ENCODE measurements at regions not wholly inside any gene's neighbourhood (a gene's known extent, or its start where the extent isn't known, plus 50 kb on each side); places are given as distances from the start of the nearest gene placed in this dataset.

DNA sequence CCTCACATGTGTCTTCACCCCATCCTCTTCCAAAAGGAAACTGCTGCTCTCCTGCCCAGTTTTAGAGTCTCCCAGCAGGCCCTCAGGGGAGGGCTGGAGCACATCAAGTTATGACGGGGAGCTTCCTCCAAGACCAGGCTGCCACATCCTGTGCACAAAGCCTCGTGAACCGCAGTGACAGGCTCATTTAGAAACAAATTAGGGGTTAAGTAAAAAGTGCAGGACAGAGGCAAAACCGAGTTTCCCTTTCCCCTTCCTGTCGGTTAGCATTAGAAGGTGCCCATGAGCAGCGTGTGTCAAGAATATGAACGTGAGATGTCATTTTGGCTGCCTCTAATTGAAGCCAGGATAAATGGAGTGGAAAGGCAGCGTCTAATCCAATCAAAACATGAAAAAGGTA lies 199.7 kb downstream of the ARRDC4 start:
- peak; percentile 84 to 90 (median 90) for DNase-seq
- Mint-ChIP-seq H3K4me3 (peak overlapping the region; percentile 56 to 88 (median 80)), H3K4me1 (peaks cover 30 to 35% of the 10 kb centered on the region in 2 donors)

GRCh38 chr15:98163319-98164045 lies 203.0 kb downstream of the ARRDC4 start:
- Mint-ChIP-seq H3K4me1 (peaks cover 30 to 33% of the 10 kb centered on the region in 2 donors), H3K27ac (no peak overlapping the region), H3K36me3 (no peaks in the 10 kb centered on the region), H3K9me3 (no peaks in the 10 kb centered on the region), H3K4me3 (no peak overlapping the region), H3K27me3 (ENCODE audit: low read depth in 3 of 3) (peaks cover 6 to 27% (median 15%) of the 10 kb centered on the region in 3 donors)
- no peak for DNase-seq

More for the DNA sequence above, 199.7 kb downstream of the ARRDC4 start:
- Mint-ChIP-seq H3K27me3 (ENCODE audit: low read depth in 3 of 3) (peaks cover 8 to 13% (median 12%) of the 10 kb centered on the region in 3 donors), H3K9me3 (no peaks in the 10 kb centered on the region), H3K36me3 (peaks cover 0 to 2% (median 0%) of the 10 kb centered on the region in 3 donors), H3K27ac (peak overlapping the region; percentile 79 to 97 (median 89))

DNA sequence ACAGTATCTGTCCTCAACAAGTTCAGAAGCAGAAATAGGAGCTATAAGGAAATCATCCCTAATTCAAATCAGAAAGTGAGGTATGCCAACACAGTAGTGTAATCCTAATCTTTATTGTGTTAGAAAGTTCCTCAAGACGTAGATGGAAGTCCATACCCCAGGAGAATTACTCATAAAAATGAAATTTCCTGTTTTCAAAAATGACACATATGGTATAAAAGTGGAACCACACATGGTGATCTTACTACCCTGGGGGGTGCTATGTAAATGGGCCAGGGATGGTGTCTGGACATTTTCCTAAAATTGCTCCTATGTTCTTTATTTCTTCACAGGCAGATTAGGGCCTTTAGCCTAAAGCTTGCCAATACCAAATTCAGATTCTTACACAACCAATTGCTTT lies 204.1 kb downstream of the ARRDC4 start:
- Mint-ChIP-seq H3K27me3 (ENCODE audit: low read depth in 3 of 3) (peaks cover 10 to 29% (median 23%) of the 10 kb centered on the region in 3 donors), H3K4me1 (peaks cover 30% of the 10 kb centered on the region in 2 donors), H3K27ac (peak overlapping the region in 2 of 6 donors; percentile 2 to 25), H3K36me3 (no peaks in the 10 kb centered on the region), H3K9me3 (peaks cover 0 to 2% (median 0%) of the 10 kb centered on the region in 6 donors), H3K4me3 (no peak overlapping the region)
- no peak for DNase-seq

DNA sequence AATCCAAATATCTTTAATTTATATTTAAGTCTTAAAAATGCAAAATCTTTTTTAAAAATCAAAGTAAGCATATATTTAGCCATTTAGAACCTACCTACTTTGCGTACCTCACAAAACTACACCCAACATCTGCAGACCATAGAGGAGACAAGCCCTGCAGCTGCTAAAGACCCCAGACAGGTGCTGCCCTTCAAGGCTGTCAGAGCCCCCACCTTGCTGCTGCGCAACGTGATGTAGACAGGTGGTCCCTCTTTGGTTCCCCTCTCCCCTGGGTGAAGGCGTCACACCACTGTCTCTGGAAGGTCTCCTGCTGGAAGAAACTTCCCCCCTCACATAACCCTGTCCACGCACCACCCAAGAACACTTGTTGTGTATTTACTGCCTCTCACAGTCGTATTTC lies 204.5 kb downstream of the ARRDC4 start:
- Mint-ChIP-seq H3K4me3 (no peak overlapping the region), H3K9me3 (peaks cover 0 to 2% (median 0%) of the 10 kb centered on the region in 6 donors), H3K36me3 (no peaks in the 10 kb centered on the region), H3K4me1 (peaks cover 30% of the 10 kb centered on the region in 2 donors), H3K27ac (peak overlapping the region in 2 of 6 donors; percentile 31 to 55), H3K27me3 (ENCODE audit: low read depth in 3 of 3) (peaks cover 10 to 31% (median 25%) of the 10 kb centered on the region in 3 donors)
- no peak for DNase-seq

- Mint-ChIP-seq H3K9me3 (peaks cover 0 to 2% (median 0%) of the 10 kb centered on the region in 6 donors), H3K27ac (peak overlapping the region in 4 of 6 donors; percentile 5 to 89 (median 70)), H3K4me1 (peaks cover 14 to 15% of the 10 kb centered on the region in 2 donors), H3K36me3 (no peaks in the 10 kb centered on the region), H3K4me3 (no peak overlapping the region), H3K27me3 (ENCODE audit: low read depth in 3 of 3) (peaks cover 12 to 31% (median 26%) of the 10 kb centered on the region in 3 donors)
- no peak for DNase-seq
Observed at GRCh38 chr15:98167722-98168268, 207.3 kb downstream of the ARRDC4 start.

DNA sequence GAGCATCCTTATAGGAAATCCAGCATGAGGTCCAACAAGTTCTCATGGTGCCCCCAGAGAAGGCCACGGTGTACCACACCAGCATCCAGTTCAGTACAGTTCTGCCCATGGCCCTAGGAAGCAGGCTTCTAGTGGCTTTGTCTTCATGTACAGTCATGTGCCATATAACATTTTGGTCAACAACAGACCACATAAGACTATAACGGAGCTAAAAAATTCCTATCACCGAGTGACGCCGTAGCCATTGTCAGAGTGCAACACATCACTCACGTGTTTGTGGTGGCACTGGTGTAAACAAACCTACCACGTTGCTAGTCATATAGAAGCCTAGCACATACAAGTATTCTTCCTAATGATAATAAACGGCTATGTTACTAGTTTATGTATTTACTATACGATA lies 209.0 kb downstream of the ARRDC4 start:
- Mint-ChIP-seq H3K27ac (peak overlapping the region in 5 of 6 donors; percentile 80 to 89 (median 87)), H3K9me3 (peaks cover 0 to 2% (median 0%) of the 10 kb centered on the region in 6 donors), H3K27me3 (ENCODE audit: low read depth in 3 of 3) (peaks cover 15 to 31% (median 26%) of the 10 kb centered on the region in 3 donors), H3K36me3 (no peaks in the 10 kb centered on the region), H3K4me3 (peak overlapping the region in 4 of 5 donors; percentile 10 to 61 (median 18)), H3K4me1 (peaks cover 14 to 15% of the 10 kb centered on the region in 2 donors)
- peak; percentile 81 to 89 (median 86) for DNase-seq

DNA sequence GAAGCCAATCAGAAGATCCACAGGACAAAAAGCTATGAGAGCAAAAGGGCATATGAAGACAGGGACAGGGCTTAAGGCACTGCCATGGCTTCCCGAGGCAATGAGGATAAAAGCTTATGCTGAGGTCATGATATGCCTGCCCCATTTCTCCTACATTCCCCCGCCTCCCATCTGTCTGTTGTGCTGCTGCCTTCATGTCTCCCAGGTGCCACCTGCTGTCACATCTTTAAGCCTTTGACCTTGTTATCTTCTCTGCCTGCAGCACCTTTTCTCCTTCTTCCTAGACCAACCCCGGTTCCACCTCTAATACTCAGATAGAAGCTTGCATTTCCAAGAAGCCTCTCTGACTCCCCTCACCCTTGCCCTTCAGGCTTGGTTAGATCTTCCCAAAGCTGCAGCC lies 213.8 kb downstream of the ARRDC4 start:
- Mint-ChIP-seq H3K27me3 (ENCODE audit: low read depth in 3 of 3) (peaks cover 10 to 21% (median 18%) of the 10 kb centered on the region in 3 donors), H3K4me1 (peaks cover 10 to 16% of the 10 kb centered on the region in 2 donors), H3K36me3 (no peaks in the 10 kb centered on the region), H3K9me3 (no peaks in the 10 kb centered on the region), H3K4me3 (no peak overlapping the region), H3K27ac (peak overlapping the region in 2 of 6 donors; percentile 9 to 21)
- peak in 1 of 3 donors; percentile 9 for DNase-seq

DNA sequence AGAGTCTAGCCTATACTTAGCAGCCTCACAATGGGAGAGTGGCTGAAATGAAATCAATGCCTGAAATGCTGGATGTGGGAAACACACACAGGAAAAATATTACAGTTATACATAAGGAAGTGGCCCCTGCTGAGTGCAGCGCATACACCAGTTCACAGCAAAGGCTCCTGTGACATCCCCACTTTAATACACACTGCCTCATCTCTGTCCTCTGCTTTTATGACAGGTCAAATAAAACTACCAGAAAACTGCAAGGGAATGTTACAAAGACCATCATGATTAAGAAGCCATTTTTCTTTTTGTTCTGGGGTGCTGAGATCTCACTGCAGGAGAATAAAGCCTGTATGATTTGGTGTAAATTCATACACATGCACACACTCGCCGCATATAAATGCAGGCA lies 214.3 kb downstream of the ARRDC4 start:
- no peaks in the 10 kb centered on the region for H3K9me3 Mint-ChIP-seq
- H3K4me3 Mint-ChIP-seq, result no peak overlapping the region

GRCh38 chr15:98177966-98178592 lies 217.6 kb downstream of the ARRDC4 start:
- peak; percentile 65 to 71 (median 68) for DNase-seq
- H3K36me3 Mint-ChIP-seq, result no peaks in the 10 kb centered on the region
- no peaks in the 10 kb centered on the region for H3K9me3 Mint-ChIP-seq
- peaks cover 2 to 6% of the 10 kb centered on the region in 2 donors for H3K4me1 Mint-ChIP-seq
- H3K4me3 Mint-ChIP-seq, result no peak overlapping the region
- peak overlapping the region in 1 of 6 donors; percentile 88 for H3K27ac Mint-ChIP-seq
- peaks cover 4 to 13% (median 9%) of the 10 kb centered on the region in 3 donors for H3K27me3 Mint-ChIP-seq (ENCODE audit: low read depth in 3 of 3)

More for the DNA sequence above, 214.3 kb downstream of the ARRDC4 start:
- peaks cover 10 to 16% (median 15%) of the 10 kb centered on the region in 3 donors for H3K27me3 Mint-ChIP-seq (ENCODE audit: low read depth in 3 of 3)
- no peak for DNase-seq
- peaks cover 4 to 10% of the 10 kb centered on the region in 2 donors for H3K4me1 Mint-ChIP-seq
- H3K27ac Mint-ChIP-seq, result peak overlapping the region in 1 of 6 donors; percentile 9
- no peaks in the 10 kb centered on the region for H3K36me3 Mint-ChIP-seq

DNA sequence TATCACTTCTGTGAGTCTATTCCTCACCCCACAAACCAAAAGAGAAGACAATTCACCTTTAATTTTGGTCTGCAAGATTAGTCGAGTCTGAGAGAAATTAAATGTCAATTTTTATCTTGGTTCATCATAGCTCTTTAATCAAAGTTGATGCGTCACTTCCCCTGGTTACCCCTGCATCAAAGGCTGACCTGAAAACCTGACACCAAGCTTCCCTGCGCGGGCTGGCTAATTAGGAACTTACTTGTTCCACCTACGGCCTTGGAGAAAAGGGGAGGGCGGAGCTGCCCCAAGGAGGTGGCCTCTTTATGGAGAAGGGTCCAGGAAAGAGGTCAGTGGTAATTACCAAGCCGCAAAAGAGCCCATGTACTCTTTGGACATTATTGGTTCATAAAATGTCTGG lies 218.4 kb downstream of the ARRDC4 start:
- no peaks in the 10 kb centered on the region for H3K36me3 Mint-ChIP-seq
- no peak for DNase-seq
- no peak overlapping the region for H3K27ac Mint-ChIP-seq
- peaks cover 2 to 6% of the 10 kb centered on the region in 2 donors for H3K4me1 Mint-ChIP-seq
- no peaks in the 10 kb centered on the region for H3K9me3 Mint-ChIP-seq
- peaks cover 4 to 14% (median 9%) of the 10 kb centered on the region in 3 donors for H3K27me3 Mint-ChIP-seq (ENCODE audit: low read depth in 3 of 3)
- H3K4me3 Mint-ChIP-seq, result no peak overlapping the region

DNA sequence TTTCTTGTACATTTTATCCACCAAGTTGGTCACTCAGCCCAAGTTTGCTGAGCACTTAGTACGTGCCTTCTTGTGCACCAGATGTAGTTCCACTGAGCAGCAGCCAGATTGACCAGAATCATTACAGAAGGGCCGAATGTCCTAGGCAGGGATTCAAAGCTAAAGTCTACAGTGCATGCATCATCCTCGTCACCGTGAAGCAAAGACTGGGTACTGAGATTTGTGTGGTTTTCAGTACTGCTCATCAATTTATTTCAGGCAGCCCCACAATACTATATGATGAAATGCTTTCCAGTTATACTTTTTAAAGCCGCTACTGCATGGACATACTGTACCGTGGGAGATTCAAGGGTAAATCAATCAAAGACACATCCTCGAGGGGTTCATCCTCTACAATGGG lies 227.0 kb downstream of the ARRDC4 start:
- Mint-ChIP-seq H3K9me3 (no peaks in the 10 kb centered on the region), H3K27ac (no peak overlapping the region), H3K36me3 (no peaks in the 10 kb centered on the region), H3K4me1 (no peaks in the 10 kb centered on the region), H3K4me3 (no peak overlapping the region), H3K27me3 (ENCODE audit: low read depth in 3 of 3) (peaks cover 0 to 9% (median 5%) of the 10 kb centered on the region in 3 donors)
- DNase-seq, result no peak

DNA sequence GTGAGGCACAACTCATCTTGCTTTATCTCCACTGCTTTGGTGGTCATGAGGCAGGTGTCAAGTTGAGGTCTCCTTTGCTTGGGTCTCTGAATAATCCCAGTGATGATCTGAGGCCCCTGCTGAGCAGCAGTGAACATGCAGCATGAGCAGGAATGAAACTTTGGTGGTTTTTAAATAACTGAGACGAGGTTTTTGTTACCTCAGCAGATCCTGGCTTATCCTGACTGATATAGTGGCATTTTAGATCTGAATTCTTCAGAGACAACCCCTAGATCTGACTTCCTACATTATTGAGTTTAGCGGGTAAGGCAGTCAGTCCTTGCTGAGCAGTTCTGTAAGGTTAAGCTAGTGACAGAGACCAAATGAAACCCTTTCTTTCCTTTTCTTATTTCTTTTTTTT lies 230.4 kb downstream of the ARRDC4 start:
- Mint-ChIP-seq H3K4me1 (no peaks in the 10 kb centered on the region), H3K4me3 (no peak overlapping the region)

GRCh38 chr15:98195796-98196195 lies 235.3 kb downstream of the ARRDC4 start:
- DNase-seq, result no peak
- Mint-ChIP-seq H3K27me3 (ENCODE audit: low read depth in 3 of 3) (peaks cover 2 to 8% (median 5%) of the 10 kb centered on the region in 3 donors), H3K27ac (no peak overlapping the region), H3K4me1 (no peaks in the 10 kb centered on the region), H3K9me3 (no peaks in the 10 kb centered on the region), H3K36me3 (no peaks in the 10 kb centered on the region), H3K4me3 (no peak overlapping the region)

More for the DNA sequence above, 230.4 kb downstream of the ARRDC4 start:
- H3K27ac Mint-ChIP-seq, result no peak overlapping the region
- DNase-seq, result no peak
- no peaks in the 10 kb centered on the region for H3K9me3 Mint-ChIP-seq
- H3K36me3 Mint-ChIP-seq, result no peaks in the 10 kb centered on the region
- peaks cover 2 to 6% (median 5%) of the 10 kb centered on the region in 3 donors for H3K27me3 Mint-ChIP-seq (ENCODE audit: low read depth in 3 of 3)

GRCh38 chr15:98196371-98196770 lies 235.9 kb downstream of the ARRDC4 start:
- Mint-ChIP-seq H3K9me3 (no peaks in the 10 kb centered on the region), H3K27ac (no peak overlapping the region), H3K4me3 (no peak overlapping the region), H3K27me3 (ENCODE audit: low read depth in 3 of 3) (peaks cover 4 to 9% (median 5%) of the 10 kb centered on the region in 3 donors), H3K36me3 (no peaks in the 10 kb centered on the region), H3K4me1 (no peaks in the 10 kb centered on the region)
- DNase-seq, result no peak

Measured in immature natural killer cell (primary cell).